Uterus (tissue), 2 donors: ENCODE measurements at regions not wholly inside any gene's neighbourhood (a gene's known extent, or its start where the extent isn't known, plus 50 kb on each side); places are given as distances from the start of the nearest gene placed in this dataset.

Experiments
- POLR2A ChIP-seq, 2 donors: fragments of 450-650 bp; IDR thresholded peaks; one replicate each; pipeline ENCODE4 v1.6.1; 2016; ENCODE audit warnings: antibody characterized with exemption in 2 of 2, mild to moderate bottlenecking in 1 of 2, moderate library complexity in 1 of 2
- TF ChIP-seq, protein P1 (sequence below), 4 experiments: fragments of 200-600 bp in 2 of 4; fragments of 450-650 bp in 2 of 4; sonication (generic) in 2 of 4; IDR thresholded peaks; one replicate each; pipeline ENCODE4 v1.5.1; 2016 to 2019; ENCODE audit warnings: antibody characterized with exemption in 4 of 4, mild to moderate bottlenecking in 2 of 4, moderate library complexity in 1 of 4

DNA sequence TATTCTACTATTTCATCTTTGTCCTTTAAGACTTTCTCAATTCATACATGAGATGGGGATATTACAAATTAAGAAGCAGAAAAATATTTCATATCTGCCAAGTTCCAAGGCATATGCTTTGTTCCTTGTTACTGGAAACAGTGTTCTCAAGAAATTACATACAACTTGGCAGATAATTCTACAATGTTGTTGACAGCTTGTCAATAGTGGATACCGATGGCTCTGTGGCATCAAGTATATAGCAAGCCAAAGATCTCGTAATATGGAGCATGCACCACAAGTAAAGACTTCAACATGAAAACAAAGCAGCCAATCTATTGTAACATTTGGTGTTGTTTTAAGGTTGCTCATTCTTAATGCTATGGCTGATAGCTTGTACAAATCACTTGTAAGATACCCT is 598.2 kb upstream of the KLHL29 start:
- TF ChIP-seq, protein P1, sequence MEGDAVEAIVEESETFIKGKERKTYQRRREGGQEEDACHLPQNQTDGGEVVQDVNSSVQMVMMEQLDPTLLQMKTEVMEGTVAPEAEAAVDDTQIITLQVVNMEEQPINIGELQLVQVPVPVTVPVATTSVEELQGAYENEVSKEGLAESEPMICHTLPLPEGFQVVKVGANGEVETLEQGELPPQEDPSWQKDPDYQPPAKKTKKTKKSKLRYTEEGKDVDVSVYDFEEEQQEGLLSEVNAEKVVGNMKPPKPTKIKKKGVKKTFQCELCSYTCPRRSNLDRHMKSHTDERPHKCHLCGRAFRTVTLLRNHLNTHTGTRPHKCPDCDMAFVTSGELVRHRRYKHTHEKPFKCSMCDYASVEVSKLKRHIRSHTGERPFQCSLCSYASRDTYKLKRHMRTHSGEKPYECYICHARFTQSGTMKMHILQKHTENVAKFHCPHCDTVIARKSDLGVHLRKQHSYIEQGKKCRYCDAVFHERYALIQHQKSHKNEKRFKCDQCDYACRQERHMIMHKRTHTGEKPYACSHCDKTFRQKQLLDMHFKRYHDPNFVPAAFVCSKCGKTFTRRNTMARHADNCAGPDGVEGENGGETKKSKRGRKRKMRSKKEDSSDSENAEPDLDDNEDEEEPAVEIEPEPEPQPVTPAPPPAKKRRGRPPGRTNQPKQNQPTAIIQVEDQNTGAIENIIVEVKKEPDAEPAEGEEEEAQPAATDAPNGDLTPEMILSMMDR (IDR thresholded peaks at IDR 0.05): no peak
- no peak for TF ChIP-seq POLR2A (IDR thresholded peaks at IDR 0.05)
